ENCODE measurements at regions not wholly inside any gene's neighbourhood (a gene's known extent, or its start where the extent isn't known, plus 50 kb on each side); places are given as distances from the start of the nearest gene placed in this dataset.
"Not testable (repeated sequence)": the region's sequence is repeated elsewhere in the genome, so short reads cannot be mapped to it uniquely, and the experiment has no call there.

DNA sequence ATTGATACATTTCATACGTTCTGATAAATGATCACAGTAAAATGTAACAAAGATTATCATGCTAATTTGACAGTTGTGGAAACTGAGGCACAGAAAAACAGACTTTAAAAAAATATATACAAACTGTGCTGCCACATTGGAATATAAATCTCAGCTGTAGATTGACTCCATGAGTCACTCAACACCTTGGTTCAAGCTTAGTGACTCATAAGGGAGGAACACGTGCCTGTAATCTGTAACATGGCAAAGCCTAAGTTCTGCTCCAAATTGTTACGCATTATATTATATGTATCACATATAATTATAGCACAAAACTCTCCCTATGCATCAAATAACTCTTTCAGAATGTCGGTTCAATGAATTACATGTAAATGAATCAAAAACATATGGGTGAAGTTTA is 1047.5 kb downstream of the GATA3 start:
- CTCF ChIA-PET = no interaction called here
- DNase-seq (no peak), ATAC-seq (peak; percentile 51)
- no peaks in the 10 kb centered on the region for H3K27me3 Mint-ChIP-seq
- H3K4me1 Mint-ChIP-seq (ENCODE audit: low read depth) = peaks cover 10% of the 10 kb centered on the region
- no peak overlapping the region for H3K27ac Mint-ChIP-seq
- H3K36me3 Mint-ChIP-seq (ENCODE audit: low read depth) = no peaks in the 10 kb centered on the region
- no peak for TF ChIP-seq CTCF (IDR thresholded peaks at IDR 0.05)
- intact Hi-C loops (cut with micrococcal nuclease) = no loop called here
- POLR2A ChIA-PET = no interaction called here
- H3K9me3 Mint-ChIP-seq = no peaks in the 10 kb centered on the region
- H3K4me3 Mint-ChIP-seq = no peak overlapping the region

DNA sequence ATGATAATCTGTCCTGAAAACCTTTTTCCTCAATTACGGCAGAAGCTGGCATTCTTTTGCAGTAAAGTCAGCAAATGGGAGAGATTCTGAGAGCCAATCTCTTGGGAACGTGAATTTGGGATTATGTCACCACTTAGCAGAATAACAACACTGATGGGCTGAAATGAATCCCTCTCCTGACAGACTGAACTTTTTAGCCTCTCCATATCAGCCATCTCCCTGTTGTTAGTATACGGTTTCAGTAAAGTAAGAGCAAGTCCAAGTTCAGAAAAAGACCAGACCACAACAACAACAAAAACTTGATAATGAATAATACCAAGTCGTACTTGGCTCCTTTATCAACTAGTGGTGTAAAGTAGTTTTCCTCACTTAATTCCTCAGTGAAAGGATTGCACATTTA is 1048.8 kb downstream of the GATA3 start:
- Mint-ChIP-seq H3K27ac (no peak overlapping the region), H3K27me3 (no peaks in the 10 kb centered on the region), H3K4me3 (no peak overlapping the region), H3K36me3 (ENCODE audit: low read depth) (no peaks in the 10 kb centered on the region), H3K4me1 (ENCODE audit: low read depth) (peaks cover 4% of the 10 kb centered on the region), H3K9me3 (no peaks in the 10 kb centered on the region)
- DNase-seq = no peak
- CTCF ChIA-PET = no interaction called here
- POLR2A ChIA-PET = no interaction called here
- no peak for ATAC-seq
- no peak for TF ChIP-seq CTCF (IDR thresholded peaks at IDR 0.05)
- intact Hi-C loops (cut with micrococcal nuclease) = no loop called here

GRCh38 chr10:9111976-9112375 is 1057.5 kb downstream of the GATA3 start:
- DNase-seq (no peak), ATAC-seq (no peak)
- ChIA-PET POLR2A (no interaction called here), CTCF (interaction anchor here (1.1 to 1.6 kb wide), 2 partner anchors 14 to 97 kb away, joined by 6 read pairs; no protein-coding TSS in a partner anchor)
- no peak overlapping the region for H3K4me3 Mint-ChIP-seq
- no peak for TF ChIP-seq CTCF (IDR thresholded peaks at IDR 0.05)
- intact Hi-C loops (cut with micrococcal nuclease) = no loop called here
- H3K9me3 Mint-ChIP-seq = no peaks in the 10 kb centered on the region
- no peak overlapping the region for H3K27ac Mint-ChIP-seq
- no peaks in the 10 kb centered on the region for H3K27me3 Mint-ChIP-seq
- H3K36me3 Mint-ChIP-seq (ENCODE audit: low read depth) = no peaks in the 10 kb centered on the region
- H3K4me1 Mint-ChIP-seq (ENCODE audit: low read depth) = peaks cover 4% of the 10 kb centered on the region

DNA sequence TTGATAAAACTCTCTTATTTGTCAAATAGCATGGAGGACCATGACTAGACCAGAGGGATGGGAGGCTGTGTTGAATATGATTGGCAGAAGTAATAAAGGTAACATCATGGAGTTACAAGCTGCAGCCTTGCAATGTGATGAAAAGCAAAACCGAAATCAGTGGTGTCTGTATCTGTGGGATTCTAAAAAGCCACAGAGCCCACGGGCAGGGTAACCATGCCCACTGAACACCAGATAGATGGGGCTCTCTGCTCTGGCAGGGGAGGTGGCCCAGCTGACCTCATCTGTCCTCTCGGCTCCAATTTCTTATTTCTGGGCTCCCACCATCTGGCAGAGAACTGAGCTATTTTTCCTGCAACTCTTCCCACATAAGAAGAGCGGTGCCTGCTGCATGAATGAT is 1072.2 kb downstream of the GATA3 start:
- H3K36me3 Mint-ChIP-seq (ENCODE audit: low read depth) = no peaks in the 10 kb centered on the region
- TF ChIP-seq CTCF (IDR thresholded peaks at IDR 0.05) = no peak
- H3K27ac Mint-ChIP-seq = no peak overlapping the region

DNA sequence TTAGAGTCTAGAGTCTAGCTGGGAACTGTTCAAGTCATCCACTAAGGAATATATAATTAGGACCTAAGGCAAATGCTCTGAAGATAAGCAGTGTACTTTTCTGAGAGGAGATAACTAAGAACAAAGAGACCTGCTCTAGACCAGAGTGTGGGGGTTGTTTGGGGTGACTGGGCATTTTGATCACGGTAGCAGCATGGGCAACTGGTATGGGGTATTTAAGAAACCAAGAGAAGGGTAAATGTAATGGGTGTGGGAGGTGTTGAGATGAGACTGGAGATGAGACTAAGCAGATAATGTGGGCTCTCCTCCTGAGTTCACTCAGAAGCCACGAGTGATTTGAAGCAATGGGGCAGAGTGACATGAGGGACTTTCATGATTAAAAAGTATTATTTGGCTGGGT is 1082.9 kb downstream of the GATA3 start:
- intact Hi-C loops (cut with micrococcal nuclease) = no loop called here
- ATAC-seq (peak; percentile 66), DNase-seq (peak; percentile 35)
- POLR2A ChIA-PET = interaction anchor here (0.7 kb wide), 1 partner anchor 121 kb away, joined by 4 read pairs; no protein-coding TSS in a partner anchor
- CTCF ChIA-PET = no interaction called here
- Mint-ChIP-seq H3K4me3 (no peak overlapping the region), H3K36me3 (ENCODE audit: low read depth) (no peaks in the 10 kb centered on the region), H3K27ac (no peak overlapping the region), H3K27me3 (no peaks in the 10 kb centered on the region), H3K4me1 (ENCODE audit: low read depth) (peaks cover 6% of the 10 kb centered on the region), H3K9me3 (no peaks in the 10 kb centered on the region)
- no peak for TF ChIP-seq CTCF (IDR thresholded peaks at IDR 0.05)

More for the DNA sequence above, 1072.2 kb downstream of the GATA3 start:
- peak; percentile 39 for ATAC-seq
- CTCF ChIA-PET = interaction anchor here (0.8 to 2.4 kb wide), 3 partner anchors 8 to 23 kb away, joined by 3 to 6 read pairs (median 3); no protein-coding TSS in a partner anchor
- Mint-ChIP-seq H3K4me1 (ENCODE audit: low read depth) (peaks cover 4% of the 10 kb centered on the region), H3K9me3 (no peaks in the 10 kb centered on the region), H3K27me3 (no peaks in the 10 kb centered on the region), H3K4me3 (no peak overlapping the region)
- DNase-seq = peak; percentile 24
- POLR2A ChIA-PET = no interaction called here
- intact Hi-C loops (cut with micrococcal nuclease) = no loop called here

GRCh38 chr10:9138829-9139228 is 1084.3 kb downstream of the GATA3 start:
- POLR2A ChIA-PET; ATAC-seq; H3K9me3 Mint-ChIP-seq; CTCF ChIA-PET; H3K36me3 Mint-ChIP-seq (ENCODE audit: low read depth); H3K27me3 Mint-ChIP-seq; H3K27ac Mint-ChIP-seq; intact Hi-C loops (cut with micrococcal nuclease); H3K4me1 Mint-ChIP-seq (ENCODE audit: low read depth); DNase-seq; H3K4me3 Mint-ChIP-seq: not testable (repeated sequence)

Measured in activated CD8-positive, alpha-beta T cell treated with anti-CD3 and anti-CD28 coated beads for 36 hours (primary cell).